Peyer's patch (tissue), 4 donors: ENCODE measurements at regions not wholly inside any gene's neighbourhood (a gene's known extent, or its start where the extent isn't known, plus 50 kb on each side); places are given as distances from the start of the nearest gene placed in this dataset.

Experiments used
- DNase-seq, 3 donors: peaks; one replicate each; pipeline ENCODE4 v3.0.0-alpha.2; 2017 to 2019
- H3K27ac ChIP-seq, 4 donors: fragments of 200-600 bp; sonication (generic); one replicate each; pipeline ENCODE4 v1.5.1; 2016 to 2019
- H3K27me3 ChIP-seq, 2 donors: fragments of 200-600 bp; sonication (generic); one replicate each; pipeline ENCODE4 v1.5.1; 2019
- H3K36me3 ChIP-seq, 3 donors: fragments of 200-600 bp; sonication (generic); one replicate each; pipeline ENCODE4 v1.5.1; 2016 to 2019
- H3K4me1 ChIP-seq, 4 donors: fragments of 200-600 bp; sonication (generic); one replicate each; pipeline ENCODE4 v1.5.1; 2016 to 2019
- H3K4me3 ChIP-seq, 4 donors: fragments of 200-600 bp; sonication (generic); 1 replicate in 3 of 4; 2 replicates in 1 of 4; pipeline ENCODE4 v1.5.1; 2016 to 2019; ENCODE audit warnings: mild to moderate bottlenecking in 1 of 4
- H3K9me3 ChIP-seq, 4 donors: fragments of 200-600 bp; sonication (generic); one replicate each; pipeline ENCODE4 v1.5.1; 2016 to 2019; ENCODE audit warnings: mild to moderate bottlenecking in 1 of 4
- POLR2A ChIP-seq, 2 donors: fragments of 450-650 bp; IDR thresholded peaks; one replicate each; pipeline ENCODE4 v1.5.1; 2017; ENCODE audit warnings: antibody characterized with exemption in 2 of 2, mild to moderate bottlenecking in 2 of 2, moderate library complexity in 2 of 2
- TF ChIP-seq, protein P1 (sequence below), 6 experiments: fragments of 450-650 bp in 4 of 6; fragments of 200-600 bp in 2 of 6; sonication (generic) in 1 of 6; IDR thresholded peaks; one replicate each; pipeline ENCODE4 v1.5.1; 2017 to 2019; ENCODE audit warnings: antibody characterized with exemption in 6 of 6, mild to moderate bottlenecking in 3 of 6, moderate library complexity in 1 of 6

- Histone ChIP-seq H3K4me1 (no peaks in the 10 kb centered on the region), H3K36me3 (no peaks in the 10 kb centered on the region), H3K27me3 (no peaks in the 10 kb centered on the region), H3K9me3 (no peaks in the 10 kb centered on the region), H3K4me3 (no peak overlapping the region), H3K27ac (no peak overlapping the region)
- DNase-seq, result no peak
- TF ChIP-seq, protein P1, sequence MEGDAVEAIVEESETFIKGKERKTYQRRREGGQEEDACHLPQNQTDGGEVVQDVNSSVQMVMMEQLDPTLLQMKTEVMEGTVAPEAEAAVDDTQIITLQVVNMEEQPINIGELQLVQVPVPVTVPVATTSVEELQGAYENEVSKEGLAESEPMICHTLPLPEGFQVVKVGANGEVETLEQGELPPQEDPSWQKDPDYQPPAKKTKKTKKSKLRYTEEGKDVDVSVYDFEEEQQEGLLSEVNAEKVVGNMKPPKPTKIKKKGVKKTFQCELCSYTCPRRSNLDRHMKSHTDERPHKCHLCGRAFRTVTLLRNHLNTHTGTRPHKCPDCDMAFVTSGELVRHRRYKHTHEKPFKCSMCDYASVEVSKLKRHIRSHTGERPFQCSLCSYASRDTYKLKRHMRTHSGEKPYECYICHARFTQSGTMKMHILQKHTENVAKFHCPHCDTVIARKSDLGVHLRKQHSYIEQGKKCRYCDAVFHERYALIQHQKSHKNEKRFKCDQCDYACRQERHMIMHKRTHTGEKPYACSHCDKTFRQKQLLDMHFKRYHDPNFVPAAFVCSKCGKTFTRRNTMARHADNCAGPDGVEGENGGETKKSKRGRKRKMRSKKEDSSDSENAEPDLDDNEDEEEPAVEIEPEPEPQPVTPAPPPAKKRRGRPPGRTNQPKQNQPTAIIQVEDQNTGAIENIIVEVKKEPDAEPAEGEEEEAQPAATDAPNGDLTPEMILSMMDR (IDR thresholded peaks at IDR 0.05), result no peak
- TF ChIP-seq POLR2A (IDR thresholded peaks at IDR 0.05), result no peak
These were observed 249.6 kb downstream of the TSHZ3 start for GRCh38 chr19:31099515-31100205.

GRCh38 chr19:31098836-31099235, 250.4 kb downstream of the TSHZ3 start:
- DNase-seq, result no peak
- no peaks in the 10 kb centered on the region for H3K36me3 ChIP-seq
- H3K27ac ChIP-seq, result no peak overlapping the region
- H3K9me3 ChIP-seq, result no peaks in the 10 kb centered on the region
- H3K27me3 ChIP-seq, result no peaks in the 10 kb centered on the region
- TF ChIP-seq POLR2A (IDR thresholded peaks at IDR 0.05), result no peak
- TF ChIP-seq, protein P1 (IDR thresholded peaks at IDR 0.05), result no peak
- no peak overlapping the region for H3K4me3 ChIP-seq
- no peaks in the 10 kb centered on the region for H3K4me1 ChIP-seq

DNA sequence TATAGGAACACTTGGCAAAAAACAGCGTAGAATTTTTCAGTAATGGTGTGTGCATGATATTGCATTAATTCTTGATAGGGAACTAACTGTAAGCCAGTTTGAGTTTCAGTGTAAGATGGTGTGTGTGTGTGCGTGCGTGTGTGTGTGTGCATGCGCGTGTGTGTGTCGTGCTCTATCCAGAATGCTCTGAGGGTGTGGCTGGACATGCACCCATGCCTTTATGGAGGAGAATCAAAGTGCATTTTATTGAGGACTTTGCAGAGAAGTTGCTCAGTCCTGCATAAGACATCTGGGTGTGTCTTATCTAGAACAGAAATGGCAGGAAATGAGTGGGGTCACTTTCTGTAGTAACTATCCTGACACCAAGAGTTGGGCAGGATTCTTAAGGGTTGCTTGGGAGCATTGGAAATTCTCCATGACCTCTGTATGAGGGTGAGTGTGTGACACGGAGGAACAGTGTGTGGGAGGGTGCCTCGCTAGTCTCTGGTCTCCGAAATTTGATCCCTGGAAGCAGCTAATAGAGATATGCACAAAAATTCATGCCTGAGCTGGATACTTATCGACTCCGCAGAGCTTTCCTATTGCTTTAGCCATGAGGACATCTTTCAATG, 252.2 kb downstream of the TSHZ3 start:
- TF ChIP-seq POLR2A (IDR thresholded peaks at IDR 0.05), result no peak
- TF ChIP-seq, protein P1 (IDR thresholded peaks at IDR 0.05), result no peak
- H3K4me1 ChIP-seq, result no peaks in the 10 kb centered on the region
- no peaks in the 10 kb centered on the region for H3K9me3 ChIP-seq
- H3K4me3 ChIP-seq, result no peak overlapping the region
- no peaks in the 10 kb centered on the region for H3K27me3 ChIP-seq
- no peaks in the 10 kb centered on the region for H3K36me3 ChIP-seq
- no peak for DNase-seq
- no peak overlapping the region for H3K27ac ChIP-seq

GRCh38 chr19:31096062-31096830, 253.0 kb downstream of the TSHZ3 start:
- H3K4me1 ChIP-seq, result no peaks in the 10 kb centered on the region
- no peaks in the 10 kb centered on the region for H3K27me3 ChIP-seq
- TF ChIP-seq POLR2A (IDR thresholded peaks at IDR 0.05), result no peak
- TF ChIP-seq, protein P1 (IDR thresholded peaks at IDR 0.05), result no peak
- no peak overlapping the region for H3K27ac ChIP-seq
- H3K36me3 ChIP-seq, result no peaks in the 10 kb centered on the region
- no peak overlapping the region for H3K4me3 ChIP-seq
- DNase-seq, result no peak
- H3K9me3 ChIP-seq, result no peaks in the 10 kb centered on the region

- no peak for DNase-seq
- no peaks in the 10 kb centered on the region for H3K27me3 ChIP-seq
- TF ChIP-seq POLR2A (IDR thresholded peaks at IDR 0.05), result no peak
- TF ChIP-seq, protein P1 (IDR thresholded peaks at IDR 0.05), result no peak
- H3K27ac ChIP-seq, result no peak overlapping the region
- H3K4me1 ChIP-seq, result no peaks in the 10 kb centered on the region
- H3K36me3 ChIP-seq, result no peaks in the 10 kb centered on the region
- H3K4me3 ChIP-seq, result no peak overlapping the region
- H3K9me3 ChIP-seq, result no peaks in the 10 kb centered on the region
These were observed 254.0 kb downstream of the TSHZ3 start for GRCh38 chr19:31095100-31095804.
